OCI-LY3 (cell line): ENCODE measurements at regions not wholly inside any gene's neighbourhood (a gene's known extent, or its start where the extent isn't known, plus 50 kb on each side); places are given as distances from the start of the nearest gene placed in this dataset.

Source experiments
- H2AFZ ChIP-seq: fragments of 200-600, 300-600 bp; shearing (Covaris generic); 2 replicates; pipeline ENCODE4 v1.6.0; 2014; ENCODE audit warnings: antibody characterized with exemption, low read depth, low read length
- H3K27ac ChIP-seq: fragments of 200-600, 300-600 bp; sonication (generic); 2 replicates; pipeline ENCODE4 v1.5.1; 2014; ENCODE audit warnings: mild to moderate bottlenecking, low read length, moderate library complexity, mixed read lengths
- H3K27me3 ChIP-seq: fragments of 200-600, 300-600 bp; sonication (generic); 2 replicates; pipeline ENCODE4 v1.6.1; 2014; ENCODE audit warnings: low read depth, low read length, mixed read lengths
- H3K36me3 ChIP-seq: fragments of 200-600, 300-600 bp; sonication (generic); replicated peaks from 2 replicates; pipeline ENCODE3; 2014; ENCODE audit warnings: low read depth, low read length, mixed read lengths
- H3K4me1 ChIP-seq: fragments of 300-600, 200-600 bp; sonication (generic); 2 replicates; pipeline ENCODE4 v1.6.1; 2014; ENCODE audit warnings: low read length, mixed read lengths
- H3K4me2 ChIP-seq: fragments of 200-600, 300-600 bp; sonication (generic); 2 replicates; pipeline ENCODE4 v1.6.1; 2014; ENCODE audit warnings: low read length, mixed read lengths
- H3K4me3 ChIP-seq: fragments of 300-600, 200-600 bp; sonication (generic); 2 replicates; pipeline ENCODE4 v1.5.1; 2014; ENCODE audit warnings: antibody characterized with exemption, mild to moderate bottlenecking, low read length, moderate library complexity
- H3K79me2 ChIP-seq: fragments of 300-600, 200-600 bp; shearing (Covaris generic); 2 replicates; pipeline ENCODE4 v1.6.1; 2014; ENCODE audit warnings: mild to moderate bottlenecking, low read length, mixed read lengths
- H3K9ac ChIP-seq: fragments of 300-600, 200-600 bp; shearing (Covaris generic); 2 replicates; pipeline ENCODE4 v1.6.0; 2014; ENCODE audit warnings: mild to moderate bottlenecking, low read length, moderate library complexity
- H3K9me3 ChIP-seq: fragments of 200-600, 300-600 bp; shearing (Covaris generic); 2 replicates; pipeline ENCODE4 v1.6.1; 2014; ENCODE audit warnings: low read length, mixed read lengths; ENCODE audit not compliant: insufficient read depth
- H4K20me1 ChIP-seq: fragments of 200-600, 300-600 bp; sonication (generic); 2 replicates; pipeline ENCODE4 v1.6.1; 2016; ENCODE audit warnings: low read length, mixed read lengths; ENCODE audit not compliant: insufficient read depth
- CTCF ChIP-seq: fragments of 200-600, 300-600 bp; sonication (generic); IDR thresholded peaks from 2 replicates; pipeline ENCODE4 v1.5.1; 2014; ENCODE audit warnings: antibody characterized with exemption, low read length, low read depth
- EZH2phosphoT487 ChIP-seq: fragments of 200-600 bp; shearing (Covaris generic); IDR thresholded peaks from 2 replicates; pipeline ENCODE4 v1.6.1; 2018; ENCODE audit warnings: antibody characterized with exemption, mixed run types, low read depth

- H3K27ac ChIP-seq: no peak overlapping the region
- no peaks in the 10 kb centered on the region for H3K4me1 ChIP-seq
- no peaks in the 10 kb centered on the region for H3K9me3 ChIP-seq
- no peaks in the 10 kb centered on the region for H3K79me2 ChIP-seq
- H3K36me3 ChIP-seq: no peaks in the 10 kb centered on the region
- H3K4me2 ChIP-seq: no peak overlapping the region
- TF ChIP-seq CTCF (no peak), EZH2phosphoT487 (no peak)
- H2AFZ ChIP-seq: no peak overlapping the region
- no peak overlapping the region for H3K9ac ChIP-seq
- H4K20me1 ChIP-seq: no peaks in the 10 kb centered on the region
- H3K27me3 ChIP-seq: peaks cover 9% of the 10 kb centered on the region
- H3K4me3 ChIP-seq: no peak overlapping the region
Observed at GRCh38 chr11:70590356-70590991, 192.1 kb downstream of the CTTN start.

GRCh38 chr11:70592641-70593165 is 194.4 kb downstream of the CTTN start:
- no peak for TF ChIP-seq EZH2phosphoT487
- no peak for TF ChIP-seq CTCF
- Histone ChIP-seq H3K9me3 (no peaks in the 10 kb centered on the region), H3K36me3 (no peaks in the 10 kb centered on the region), H3K4me1 (no peaks in the 10 kb centered on the region), H3K79me2 (no peaks in the 10 kb centered on the region), H4K20me1 (no peaks in the 10 kb centered on the region), H3K27me3 (peaks cover 9% of the 10 kb centered on the region), H3K4me3 (no peak overlapping the region), H3K9ac (no peak overlapping the region), H2AFZ (no peak overlapping the region), H3K27ac (no peak overlapping the region), H3K4me2 (no peak overlapping the region)

- Histone ChIP-seq H3K36me3 (no peaks in the 10 kb centered on the region), H3K79me2 (no peaks in the 10 kb centered on the region), H3K9ac (no peak overlapping the region), H3K4me2 (no peak overlapping the region), H4K20me1 (no peaks in the 10 kb centered on the region), H3K27ac (no peak overlapping the region), H3K4me1 (no peaks in the 10 kb centered on the region), H3K4me3 (no peak overlapping the region), H3K27me3 (peaks cover 14% of the 10 kb centered on the region), H3K9me3 (no peaks in the 10 kb centered on the region), H2AFZ (no peak overlapping the region)
- no peak for TF ChIP-seq CTCF
Observed at GRCh38 chr11:70593446-70593983, 195.2 kb downstream of the CTTN start.

- no peak overlapping the region for H3K4me3 ChIP-seq
- no peaks in the 10 kb centered on the region for H4K20me1 ChIP-seq
- H3K9me3 ChIP-seq: no peaks in the 10 kb centered on the region
- no peak overlapping the region for H3K9ac ChIP-seq
- no peak overlapping the region for H3K4me2 ChIP-seq
- TF ChIP-seq EZH2phosphoT487: no peak
- TF ChIP-seq CTCF: no peak
- H3K27ac ChIP-seq: no peak overlapping the region
- H3K79me2 ChIP-seq: no peaks in the 10 kb centered on the region
- H2AFZ ChIP-seq: no peak overlapping the region
- H3K4me1 ChIP-seq: no peaks in the 10 kb centered on the region
- peaks cover 16% of the 10 kb centered on the region for H3K27me3 ChIP-seq
- no peaks in the 10 kb centered on the region for H3K36me3 ChIP-seq
Observed at GRCh38 chr11:70594031-70594430, 195.7 kb downstream of the CTTN start.
